Trophoblast cell (in vitro differentiated cells and primary cell): ENCODE measurements at regions not wholly inside any gene's neighbourhood (a gene's known extent, or its start where the extent isn't known, plus 50 kb on each side); places are given as distances from the start of the nearest gene placed in this dataset.

Experiments
- DNase-seq, 2 donors: peaks; one replicate each; pipeline ENCODE4 v3.0.0-alpha.2; 2016
- H2AFZ ChIP-seq: 2 replicates; pipeline ENCODE4 v1.6.1; 2013; ENCODE audit warnings: low read length, moderate library complexity, mild to moderate bottlenecking; ENCODE audit not compliant: insufficient read depth, poor library complexity
- H2AK5ac ChIP-seq: 2 replicates; pipeline ENCODE4 v1.6.1; 2013; ENCODE audit warnings: mild to moderate bottlenecking, low read length
- H2BK120ac ChIP-seq: 2 replicates; pipeline ENCODE4 v1.6.1; 2013; ENCODE audit warnings: low read length, mild to moderate bottlenecking, moderate library complexity; ENCODE audit not compliant: insufficient read depth, poor library complexity
- H2BK12ac ChIP-seq: 2 replicates; pipeline ENCODE4 v1.6.1; 2013; ENCODE audit warnings: mild to moderate bottlenecking, low read length, moderate library complexity
- H2BK5ac ChIP-seq: 2 replicates; pipeline ENCODE4 v1.6.1; 2013; ENCODE audit warnings: low read length, low read depth, moderate library complexity, mild to moderate bottlenecking; ENCODE audit not compliant: poor library complexity
- H3K14ac ChIP-seq: 2 replicates; pipeline ENCODE4 v1.6.1; 2013; ENCODE audit warnings: mild to moderate bottlenecking, low read length
- H3K18ac ChIP-seq: 2 replicates; pipeline ENCODE4 v1.6.1; 2013; ENCODE audit warnings: mild to moderate bottlenecking, low read length
- H3K23ac ChIP-seq: 2 replicates; pipeline ENCODE4 v1.6.1; 2013; ENCODE audit warnings: low read length
- H3K27ac ChIP-seq: 2 replicates; pipeline ENCODE4 v1.5.1; 2013; ENCODE audit warnings: low read depth, mild to moderate bottlenecking, inconsistent platforms, low read length, moderate library complexity
- H3K27me3 ChIP-seq: 2 replicates; pipeline ENCODE4 v1.6.1; 2013; ENCODE audit warnings: inconsistent platforms, mild to moderate bottlenecking, low read length, moderate library complexity; ENCODE audit not compliant: insufficient read depth
- H3K36me3 ChIP-seq, 2 experiments: 1 replicate in 1 of 2; 2 replicates in 1 of 2; pipeline ENCODE4 v1.6.1; 2013; ENCODE audit warnings: low read length in 2 of 2, mild to moderate bottlenecking in 2 of 2, moderate library complexity in 1 of 2; ENCODE audit not compliant: insufficient read depth in 2 of 2, control insufficient read depth in 1 of 2
- H3K4ac ChIP-seq: 2 replicates; pipeline ENCODE4 v1.6.1; 2013; ENCODE audit warnings: low read depth, mild to moderate bottlenecking, low read length, moderate library complexity
- H3K4me1 ChIP-seq, 2 experiments: 1 replicate in 1 of 2; 2 replicates in 1 of 2; pipeline ENCODE4 v1.6.1; 2013; ENCODE audit warnings: low read length in 2 of 2, mild to moderate bottlenecking in 2 of 2, moderate library complexity in 1 of 2; ENCODE audit not compliant: insufficient read depth in 2 of 2, control insufficient read depth in 1 of 2
- H3K4me2 ChIP-seq: 2 replicates; pipeline ENCODE4 v1.6.1; 2013; ENCODE audit warnings: inconsistent platforms, mild to moderate bottlenecking, low read length, moderate library complexity
- H3K4me3 ChIP-seq: 2 replicates; pipeline ENCODE4 v1.5.1; 2013; ENCODE audit warnings: mild to moderate bottlenecking, low read depth, low read length, inconsistent platforms
- H3K79me1 ChIP-seq: one replicate; pipeline ENCODE4 v1.6.1; 2013; ENCODE audit warnings: low read length
- H3K79me2 ChIP-seq: 2 replicates; pipeline ENCODE4 v1.6.1; 2013; ENCODE audit warnings: low read length, mild to moderate bottlenecking; ENCODE audit not compliant: control insufficient read depth, insufficient read depth, poor library complexity
- H3K9ac ChIP-seq: 2 replicates; pipeline ENCODE4 v1.6.1; 2013; ENCODE audit warnings: mild to moderate bottlenecking, low read length
- H3K9me3 ChIP-seq: 2 replicates; pipeline ENCODE4 v1.6.1; 2013; ENCODE audit warnings: low read depth, mild to moderate bottlenecking, control low read depth, inconsistent platforms, low read length; ENCODE audit not compliant: insufficient read depth
- H4K12ac ChIP-seq: 2 replicates; pipeline ENCODE4 v1.6.1; 2013; ENCODE audit warnings: low read depth, mild to moderate bottlenecking, low read length, moderate library complexity
- H4K8ac ChIP-seq: 2 replicates; pipeline ENCODE4 v1.6.1; 2013; ENCODE audit warnings: low read depth, mild to moderate bottlenecking, low read length, moderate library complexity
- H4K91ac ChIP-seq: one replicate; pipeline ENCODE4 v1.6.1; 2013; ENCODE audit warnings: low read depth, mild to moderate bottlenecking, low read length, moderate library complexity
- WGBS: extraction: QIAGEN DNeasy Blood & Tissue Kit; methylation state at CpG from one replicate; pipeline ENCODE4 v1.1.7; 2013; ENCODE audit warnings: missing lambda C conversion rate; ENCODE audit not compliant: insufficient read length, insufficient coverage; ENCODE audit errors: extremely low coverage; 5-methylcytosine and 5-hydroxymethylcytosine counted together

- Histone ChIP-seq H3K27me3 (no peaks in the 10 kb centered on the region), H3K4me1 (no peaks in the 10 kb centered on the region), H3K27ac (no peak overlapping the region), H3K14ac (no peak overlapping the region), H3K23ac (no peak overlapping the region), H3K4ac (no peak overlapping the region), H3K9me3 (no peaks in the 10 kb centered on the region), H3K4me2 (no peak overlapping the region), H2AFZ (no peak overlapping the region), H2BK5ac (no peak overlapping the region), H2BK120ac (no peak overlapping the region), H2BK12ac (no peak overlapping the region), H3K36me3 (no peaks in the 10 kb centered on the region), H3K79me2 (no peaks in the 10 kb centered on the region), H2AK5ac (no peak overlapping the region), H3K9ac (no peak overlapping the region), H3K4me3 (no peak overlapping the region), H4K8ac (no peak overlapping the region), H4K91ac (no peak overlapping the region), H3K79me1 (no peaks in the 10 kb centered on the region), H4K12ac (no peak overlapping the region), H3K18ac (no peak overlapping the region)
- DNase-seq = no peak
- no CpG with 5 or more reads among the region's 8 CpGs for WGBS
These were observed 561.4 kb downstream of the ZIC3 start for GRCh38 chrX:138127314-138127713.

- Histone ChIP-seq H4K8ac (no peak overlapping the region), H2AFZ (no peak overlapping the region), H3K79me2 (no peaks in the 10 kb centered on the region), H2BK5ac (no peak overlapping the region), H3K14ac (no peak overlapping the region), H3K23ac (no peak overlapping the region), H3K4me1 (no peaks in the 10 kb centered on the region), H3K4me3 (no peak overlapping the region), H3K27ac (no peak overlapping the region), H3K18ac (no peak overlapping the region), H4K91ac (no peak overlapping the region), H3K9ac (no peak overlapping the region), H3K36me3 (no peaks in the 10 kb centered on the region), H2AK5ac (no peak overlapping the region), H2BK12ac (no peak overlapping the region), H2BK120ac (no peak overlapping the region), H4K12ac (no peak overlapping the region), H3K79me1 (no peaks in the 10 kb centered on the region), H3K27me3 (no peaks in the 10 kb centered on the region), H3K4me2 (no peak overlapping the region), H3K4ac (no peak overlapping the region), H3K9me3 (no peaks in the 10 kb centered on the region)
- peak; percentile 1 to 67 for DNase-seq
- no CpG with 5 or more reads among the region's 8 CpGs for WGBS
These were observed 562.2 kb downstream of the ZIC3 start for GRCh38 chrX:138128027-138128671.

GRCh38 chrX:138150709-138151108 lies 560.8 kb downstream of the FGF13 start:
- WGBS = no CpG with 5 or more reads among the region's 2 CpGs

GRCh38 chrX:138157850-138158249 lies 553.7 kb downstream of the FGF13 start:
- Histone ChIP-seq H3K36me3 (no peaks in the 10 kb centered on the region), H3K9ac (no peak overlapping the region), H2AK5ac (no peak overlapping the region), H3K79me2 (no peaks in the 10 kb centered on the region), H4K8ac (no peak overlapping the region), H3K23ac (no peak overlapping the region), H3K27me3 (no peaks in the 10 kb centered on the region), H3K4me2 (no peak overlapping the region), H4K91ac (no peak overlapping the region), H3K4me1 (no peaks in the 10 kb centered on the region), H3K79me1 (no peaks in the 10 kb centered on the region), H3K4me3 (no peak overlapping the region), H3K9me3 (no peaks in the 10 kb centered on the region), H3K18ac (no peak overlapping the region), H2BK12ac (no peak overlapping the region), H2AFZ (no peak overlapping the region), H3K27ac (no peak overlapping the region), H3K14ac (no peak overlapping the region), H2BK5ac (no peak overlapping the region), H2BK120ac (no peak overlapping the region), H4K12ac (no peak overlapping the region), H3K4ac (no peak overlapping the region)
- DNase-seq = no peak
- WGBS = no CpG with 5 or more reads among the region's 2 CpGs

More at GRCh38 chrX:138150709-138151108, 560.8 kb downstream of the FGF13 start:
- Histone ChIP-seq H3K36me3 (no peaks in the 10 kb centered on the region), H2BK12ac (no peak overlapping the region), H3K9ac (no peak overlapping the region), H2BK120ac (no peak overlapping the region), H3K79me2 (no peaks in the 10 kb centered on the region), H3K9me3 (no peaks in the 10 kb centered on the region), H3K4ac (no peak overlapping the region), H3K4me2 (no peak overlapping the region), H2AFZ (no peak overlapping the region), H2AK5ac (no peak overlapping the region), H3K23ac (no peak overlapping the region), H3K27me3 (no peaks in the 10 kb centered on the region), H2BK5ac (no peak overlapping the region), H3K4me1 (no peaks in the 10 kb centered on the region), H4K91ac (no peak overlapping the region), H3K79me1 (no peaks in the 10 kb centered on the region), H3K4me3 (no peak overlapping the region), H4K8ac (no peak overlapping the region), H3K18ac (no peak overlapping the region), H4K12ac (no peak overlapping the region), H3K27ac (no peak overlapping the region), H3K14ac (no peak overlapping the region)
- DNase-seq = no peak
